ENCODE measurements at regions not wholly inside any gene's neighbourhood (a gene's known extent, or its start where the extent isn't known, plus 50 kb on each side); places are given as distances from the start of the nearest gene placed in this dataset.

DNA sequence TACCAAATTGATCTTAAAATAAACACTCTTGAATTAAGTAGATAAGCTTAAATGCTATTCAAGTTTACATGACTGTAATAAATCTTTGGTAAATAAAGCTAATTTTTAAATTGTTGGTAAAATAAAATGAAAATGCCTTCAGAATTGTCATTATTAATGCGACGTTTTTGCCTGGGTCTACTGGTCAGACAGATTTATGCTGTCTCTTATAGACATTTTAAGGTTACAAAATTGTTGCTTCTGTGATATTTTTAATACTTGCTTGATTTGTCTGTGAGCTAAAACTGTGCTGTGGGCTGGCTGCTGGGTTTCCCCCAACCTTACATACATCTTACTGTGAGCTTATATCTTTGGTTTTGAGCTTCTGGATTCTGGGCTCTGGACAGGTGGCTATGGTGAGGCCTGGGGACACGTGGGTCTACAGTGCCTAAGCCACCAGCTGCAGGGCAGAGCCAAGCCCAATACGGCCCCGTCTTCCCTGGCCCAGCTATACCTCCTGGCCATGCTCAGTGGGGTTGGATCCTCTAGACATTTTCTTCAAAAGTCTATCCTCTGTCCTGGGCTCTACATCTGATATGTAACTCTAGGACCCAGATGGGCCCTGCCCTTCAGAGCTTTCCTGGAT lies 81.4 kb downstream of the ETS2 start:
- TF ChIP-seq CTCF (IDR thresholded peaks at IDR 0.05; ENCODE audit: poor library complexity) (no peak), EZH2 (IDR thresholded peaks at IDR 0.05; ENCODE audit: borderline replicate concordance) (no peak)
